ENCODE measurements at regions not wholly inside any gene's neighbourhood (a gene's known extent, or its start where the extent isn't known, plus 50 kb on each side); places are given as distances from the start of the nearest gene placed in this dataset.

- H3K4me2 ChIP-seq (ENCODE audit: low read depth, low read length): peak overlapping the region; percentile 62; the same call in 1 of the 2 replicates
- CTCF ChIA-PET: interaction anchor here (0.7 to 0.9 kb wide), 2 partner anchors 9 to 72 kb away, joined by 3 read pairs; no protein-coding TSS in a partner anchor
- H3K27ac ChIP-seq (ENCODE audit: insufficient read depth, low read length): peak overlapping the region; percentile 70; the same call in 1 of the 2 replicates
- peak overlapping the region; percentile 67; the same call in 2 of the 3 replicates for H2BK15ac ChIP-seq (ENCODE audit: low read depth, low read length)
- no peaks in the 10 kb centered on the region; the same call in 1 of the 2 replicates for H3K9me3 ChIP-seq (ENCODE audit: control insufficient read depth, insufficient read depth, low read length)
- peak; percentile 82 for ATAC-seq (ENCODE audit: low read depth)
- H3K4ac ChIP-seq (ENCODE audit: low read depth, low read length): peak overlapping the region; percentile 91
- H3K23ac ChIP-seq (ENCODE audit: low read depth, low read length): peak overlapping the region; percentile 63
- no peaks in the 10 kb centered on the region for H3K27me3 ChIP-seq (ENCODE audit: control insufficient read depth, insufficient read depth, low read length)
- no peak overlapping the region for H2AK9ac ChIP-seq (replicated peaks; ENCODE audit: low read depth, low read length, poor library complexity)
- H3K36me3 ChIP-seq (ENCODE audit: control insufficient read depth, insufficient read depth, low read length): no peaks in the 10 kb centered on the region
- H4K91ac ChIP-seq (ENCODE audit: insufficient read depth, low read depth, low read length): peak overlapping the region; percentile 97
- H3K56ac ChIP-seq (ENCODE audit: extremely low read depth, insufficient read depth, low read length): peak overlapping the region; percentile 69
- dilution Hi-C loops (cut with HindIII; ENCODE audit: low sequenced_read_pairs, unreplicated experiment): no loop called here
- H2AFZ ChIP-seq (replicated peaks; ENCODE audit: low read length, poor library complexity): no peak overlapping the region
- intact Hi-C loops (cut with micrococcal nuclease): loop anchor here (1.0 to 5.0 kb wide), 3 partner anchors 83 to 120 kb away; no protein-coding TSS in a partner anchor
- DNase-seq: peak; percentile 93
- H3K79me1 ChIP-seq (ENCODE audit: low read depth in 1 of 2, low read length in 2 of 2): no peaks in the 10 kb centered on the region
- peak overlapping the region; percentile 99 for H2BK120ac ChIP-seq (ENCODE audit: low read depth, low read length)
- no peak overlapping the region for H3K9ac ChIP-seq (ENCODE audit: low read depth, low read length)
- no peaks in the 10 kb centered on the region for H4K20me1 ChIP-seq (ENCODE audit: insufficient read depth, low read length)
- peak overlapping the region; percentile 40 for H3K14ac ChIP-seq (replicated peaks; ENCODE audit: low read depth, low read length)
- in situ Hi-C loops (cut with MboI; ENCODE audit: low sequenced_read_pairs): no loop called here
- WGBS, 2 experiments (ENCODE audit: extremely low coverage in 2 of 2, insufficient read length in 1 of 2): 0% methylated on average over 1 of the region's 4 CpGs; no CpG with 5 or more reads in 1 of the 2 experiments
- H4K5ac ChIP-seq (ENCODE audit: low read depth, low read length): peak overlapping the region; percentile 47; the same call in 1 of the 2 replicates
- peak overlapping the region; percentile 98 for H3K18ac ChIP-seq (ENCODE audit: low read depth, low read length)
- H2BK5ac ChIP-seq (ENCODE audit: low read depth, low read length, poor library complexity, severe bottlenecking): peak overlapping the region; percentile 89
- peak overlapping the region; percentile 31; the same call in 1 of the 2 replicates for H2AK5ac ChIP-seq (ENCODE audit: low read depth, low read length)
- peak overlapping the region; percentile 45 to 81 for H4K8ac ChIP-seq (ENCODE audit: low read depth in 2 of 2, low read length in 2 of 2)
- POLR2A ChIA-PET (ENCODE audit: unreplicated experiment): interaction anchor here (0.6 kb wide), 2 partner anchors 12 to 111 kb away, joined by 3 to 4 read pairs; no protein-coding TSS in a partner anchor
- BruUV-seq (replicated peaks): no TSS peak
- H3K9me1 ChIP-seq (ENCODE audit: insufficient read depth, low read length): peaks cover 5% of the 10 kb centered on the region
- H3K4me1 ChIP-seq (ENCODE audit: control insufficient read depth, insufficient read depth, low read length): peaks cover 21% of the 10 kb centered on the region
- no peak overlapping the region for H3K4me3 ChIP-seq (ENCODE audit: insufficient read depth, low read depth, low read length)
- H2BK20ac ChIP-seq (ENCODE audit: low read depth, low read length): peak overlapping the region; percentile 95
- TF ChIP-seq CEBPB (IDR thresholded peaks at IDR 0.05; ENCODE audit: low read depth, low read length) (peak; percentile 8; the same call in 1 of the 2 replicates), MXI1 (IDR thresholded peaks at IDR 0.05; ENCODE audit: borderline replicate concordance, low read depth, low read length) (no peak), RAD21 (IDR thresholded peaks at IDR 0.05; ENCODE audit: low read length) (no peak), USF2 (IDR thresholded peaks at IDR 0.05; ENCODE audit: low read depth, low read length) (no peak), NFE2L2 (IDR thresholded peaks at IDR 0.05; ENCODE audit: low read depth, low read length) (no peak), MAZ (IDR thresholded peaks at IDR 0.05; ENCODE audit: borderline replicate concordance, low read depth, low read length) (no peak), POLR2A (IDR thresholded peaks at IDR 0.05; ENCODE audit: low read depth, low read length) (no peak), RCOR1 (IDR thresholded peaks at IDR 0.05; ENCODE audit: insufficient replicate concordance, low read length) (no peak), BHLHE40 (IDR thresholded peaks at IDR 0.05; ENCODE audit: low read depth, low read length) (peak; percentile 37), MAFK (IDR thresholded peaks at IDR 0.05; ENCODE audit: low read depth, low read length) (no peak), CHD1 (IDR thresholded peaks at IDR 0.05; ENCODE audit: low read depth, low read length) (no peak), FOS (IDR thresholded peaks at IDR 0.05; ENCODE audit: low read depth, low read length) (peak; percentile 62; the same call in 1 of the 2 replicates), ELK1 (IDR thresholded peaks at IDR 0.05; ENCODE audit: borderline replicate concordance, low read depth, low read length) (no peak)
Measured at GRCh38 chr20:11807054-11808048, 110.3 kb upstream of the BTBD3 start.
